HG03457 (cell line): ENCODE measurements at regions not wholly inside any gene's neighbourhood (a gene's known extent, or its start where the extent isn't known, plus 50 kb on each side); places are given as distances from the start of the nearest gene placed in this dataset.

Source experiments
- ATAC-seq: cut with Tn5 transposase; IDR thresholded peaks from one replicate; pipeline ENCODE4 v1.9.1; 2021; ENCODE audit warnings: moderate number of reproducible peaks; ENCODE audit not compliant: unreplicated experiment

DNA sequence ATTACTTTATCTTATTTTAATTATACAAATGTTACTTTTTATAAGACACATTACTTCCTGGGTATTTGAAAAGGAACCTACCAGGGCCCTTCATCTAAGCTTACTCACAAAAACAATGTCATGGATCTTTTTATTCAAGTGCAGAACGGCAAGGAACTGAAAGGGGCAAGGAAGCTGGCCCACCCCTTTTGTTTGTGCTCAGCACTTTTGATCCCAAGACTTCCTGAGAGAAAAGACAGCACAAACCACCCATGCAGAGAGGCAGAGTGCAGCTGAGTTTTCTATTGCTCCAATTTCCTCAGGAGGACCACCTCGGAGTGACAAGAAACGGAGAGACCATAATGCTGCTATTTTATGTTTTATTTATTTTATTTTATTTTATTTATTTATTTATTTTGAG lies 232.0 kb upstream of the NRP1 start:
- no peak for ATAC-seq

DNA sequence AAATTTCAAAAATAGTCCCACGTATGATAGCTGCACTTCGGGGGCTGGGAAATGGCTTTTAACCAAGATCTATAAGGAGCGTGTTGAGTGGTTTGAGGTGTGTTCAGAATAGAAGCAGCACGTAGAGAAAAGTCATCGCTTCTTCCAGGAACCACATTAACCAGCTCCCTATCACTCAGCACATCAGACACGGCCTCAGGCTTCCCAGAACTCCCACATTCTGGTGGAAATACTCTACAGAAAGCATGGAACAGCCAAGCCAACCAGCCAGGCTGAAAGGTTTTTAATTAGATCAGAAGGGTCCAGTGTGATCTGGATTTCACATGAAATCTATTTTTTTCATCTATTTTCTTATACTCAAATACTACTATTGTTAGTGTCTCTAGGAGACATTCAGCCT lies 231.5 kb upstream of the NRP1 start:
- no peak for ATAC-seq

DNA sequence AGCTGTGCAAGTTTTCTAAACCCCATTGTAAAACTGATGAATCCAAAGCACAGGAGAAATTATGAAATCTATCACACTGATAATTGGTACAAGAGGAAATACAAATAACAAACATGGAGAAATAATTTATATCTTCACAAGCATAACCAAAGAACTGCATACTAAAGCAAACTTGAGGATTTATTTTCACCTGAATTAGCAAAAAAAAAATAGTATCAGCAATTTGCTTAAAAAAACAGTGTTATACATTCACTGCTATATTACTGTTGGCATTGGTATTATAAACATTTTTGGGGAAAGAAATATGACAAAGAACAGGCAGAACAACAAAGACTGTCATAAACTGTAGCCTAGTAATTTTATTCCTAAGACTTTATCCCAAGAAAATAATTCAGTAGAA lies 230.8 kb upstream of the NRP1 start:
- no peak for ATAC-seq

DNA sequence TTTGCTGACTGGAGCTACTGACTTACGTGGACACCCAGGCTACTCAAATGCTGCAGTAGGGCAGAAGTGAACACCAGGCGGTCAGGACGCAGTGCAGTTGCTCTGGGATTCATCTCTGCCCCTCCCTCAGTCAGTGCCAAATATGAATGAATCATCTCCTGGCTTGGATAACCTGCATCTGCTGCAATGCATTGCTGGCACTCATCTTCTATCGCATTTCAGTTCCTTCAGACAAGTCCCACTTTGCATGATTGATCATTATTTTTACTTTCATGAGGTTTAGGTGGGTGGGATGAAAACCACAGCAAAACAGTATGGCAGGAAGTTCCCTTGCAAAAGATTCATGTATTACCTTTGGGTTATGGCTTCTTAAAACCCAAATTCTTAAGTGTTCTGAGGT lies 224.6 kb upstream of the NRP1 start:
- ATAC-seq: no peak

DNA sequence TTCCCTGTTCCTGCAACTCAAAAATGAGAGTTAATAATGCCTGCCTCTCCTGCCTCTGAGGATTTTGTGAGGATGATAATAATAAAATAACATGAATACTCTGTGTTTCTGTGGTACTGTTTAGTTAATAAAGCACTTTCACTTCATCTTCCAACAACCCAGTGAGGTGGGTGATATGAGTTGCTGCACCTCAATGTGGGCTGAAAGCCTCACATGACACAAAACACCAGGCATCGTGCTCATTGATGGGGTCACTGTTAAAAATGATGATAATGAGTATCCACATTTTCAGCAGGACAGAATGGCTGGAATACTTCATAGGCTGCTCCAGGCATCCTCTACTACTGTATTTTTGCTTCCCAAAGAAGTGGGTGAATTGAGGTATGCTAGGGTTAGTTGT lies 222.8 kb upstream of the NRP1 start:
- ATAC-seq: no peak

DNA sequence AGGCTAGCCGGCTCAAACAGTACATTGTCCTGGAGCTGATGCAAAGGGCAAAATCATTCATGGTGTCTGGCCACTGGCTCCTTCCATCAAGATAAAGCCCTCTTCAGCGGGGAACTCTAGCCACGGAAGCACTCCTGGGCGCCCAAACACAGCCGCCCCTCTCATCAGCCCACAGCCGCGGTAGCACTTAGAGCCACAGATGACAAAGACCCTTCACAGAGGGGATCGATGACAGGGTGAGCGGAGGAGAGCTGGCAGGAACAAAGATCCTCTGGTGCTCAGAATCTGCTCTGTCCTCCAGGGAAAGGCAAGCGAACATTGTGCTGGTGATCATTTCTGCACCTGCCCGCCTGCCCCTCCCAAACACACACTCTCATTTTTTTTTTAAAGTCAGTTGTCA lies 222.2 kb upstream of the NRP1 start:
- ATAC-seq: no peak

DNA sequence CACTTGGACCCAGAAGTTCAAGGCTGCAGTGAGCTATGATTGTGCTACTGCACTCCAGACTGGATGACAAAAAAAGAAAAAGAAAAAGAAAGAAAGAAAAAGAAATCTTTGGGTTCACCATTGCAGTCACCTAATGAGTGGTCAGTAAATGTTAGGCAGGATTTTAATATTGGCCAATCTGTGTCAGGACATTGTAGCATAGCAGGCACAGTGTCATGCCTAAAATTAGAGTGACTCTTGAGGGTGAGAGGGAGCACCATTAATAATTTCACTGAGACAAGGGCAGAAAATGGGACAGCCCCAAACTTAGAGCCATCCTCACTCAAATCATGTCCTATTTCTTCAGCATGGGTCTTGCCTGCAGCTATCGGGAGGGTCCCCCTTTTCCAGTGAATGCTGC lies 221.6 kb upstream of the NRP1 start:
- ATAC-seq: no peak

DNA sequence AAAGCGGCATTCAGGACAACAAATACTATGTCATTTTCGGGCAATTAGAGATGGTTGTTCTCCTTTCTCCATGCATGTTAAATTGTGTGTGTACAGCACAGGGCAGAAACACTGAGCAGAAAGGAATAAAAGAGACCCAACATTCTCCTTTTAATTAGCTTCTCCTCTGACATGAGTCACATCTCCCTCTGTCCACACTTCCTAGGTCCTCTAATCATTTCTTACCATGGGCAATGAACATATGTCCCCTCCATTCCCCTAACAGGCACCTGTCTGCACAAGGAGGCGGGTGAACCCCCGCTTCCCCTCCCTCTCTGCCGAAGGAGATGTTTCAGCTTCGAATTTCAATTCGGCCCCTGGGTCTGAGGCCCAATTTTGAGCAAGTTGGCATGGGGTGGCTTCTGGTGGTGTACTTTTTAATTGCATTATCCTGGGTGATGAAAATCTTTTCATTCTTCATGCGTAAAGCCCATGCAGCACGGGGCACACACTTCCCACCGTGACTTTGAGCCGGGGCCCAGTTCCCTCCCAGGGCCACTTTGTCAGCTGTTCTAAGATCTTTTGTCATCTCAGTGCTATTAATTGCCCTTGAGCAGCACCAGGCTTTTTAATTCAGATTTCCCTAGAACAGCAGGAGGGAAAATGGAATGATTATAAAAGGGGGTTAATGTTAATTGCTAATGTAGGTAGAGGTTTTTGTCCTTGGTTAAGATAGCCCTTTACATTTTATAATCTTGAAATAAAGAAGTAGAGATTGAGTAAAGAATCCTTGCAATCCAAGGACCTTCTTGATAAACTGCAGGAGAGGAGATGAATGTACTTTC lies 219.5 kb upstream of the NRP1 start:
- ATAC-seq: no peak

DNA sequence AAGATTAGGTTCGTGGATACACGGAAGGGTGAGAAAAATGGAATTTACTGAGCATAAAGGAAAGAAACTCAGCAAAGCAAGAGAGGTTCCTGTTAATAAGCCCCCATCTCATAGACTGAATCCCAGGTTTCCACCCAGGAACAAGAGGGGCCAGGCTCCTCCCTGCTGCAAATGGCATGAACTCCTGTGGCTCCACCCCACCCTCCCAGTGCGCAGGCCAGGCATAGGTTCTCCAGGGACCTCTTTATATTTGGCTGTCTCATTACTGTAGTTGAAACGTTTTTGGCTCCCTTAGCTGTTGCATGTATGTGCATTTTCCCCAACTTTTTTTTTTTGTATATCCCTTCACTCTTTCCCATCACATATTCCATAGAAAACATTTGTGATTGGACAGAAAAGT lies 217.8 kb upstream of the NRP1 start:
- no peak for ATAC-seq

DNA sequence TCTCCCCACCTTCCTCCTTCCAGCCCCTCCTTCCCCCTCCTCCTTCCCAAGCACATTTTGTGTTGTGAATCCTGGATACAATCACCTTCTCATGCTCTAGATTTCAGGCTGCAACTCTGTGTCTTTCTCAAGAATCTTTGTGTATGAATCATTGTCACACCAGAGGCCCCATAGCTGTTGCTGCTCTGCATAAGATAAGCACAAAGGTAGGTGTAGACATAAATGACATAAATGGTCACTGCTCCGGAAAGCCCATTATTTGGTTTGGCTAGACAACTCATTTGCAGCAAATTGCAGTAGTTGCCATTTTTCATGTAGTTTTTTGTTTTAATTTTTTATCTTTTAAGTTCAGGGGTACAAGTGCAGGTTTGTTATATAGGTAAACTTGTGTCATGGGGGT lies 216.3 kb upstream of the NRP1 start:
- ATAC-seq: no peak

DNA sequence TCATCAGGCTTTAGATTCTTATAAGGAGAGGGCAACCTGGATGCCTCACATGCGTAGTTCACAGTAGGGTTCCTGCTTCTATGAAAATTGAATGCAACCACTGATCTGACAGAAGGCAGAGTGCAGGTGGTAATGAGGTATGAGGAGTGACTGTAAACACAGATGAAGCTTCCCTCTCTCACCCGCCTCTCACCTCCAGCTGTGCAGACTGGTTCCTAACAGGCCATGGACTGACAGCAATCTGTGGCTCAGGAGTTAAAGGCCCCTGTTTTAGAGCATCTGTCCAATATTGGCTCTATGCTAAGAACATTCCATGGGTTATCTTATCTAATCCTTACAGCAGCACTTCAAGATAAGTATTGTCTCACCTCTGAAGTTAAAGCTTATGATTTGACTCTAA lies 213.5 kb upstream of the NRP1 start:
- no peak for ATAC-seq

DNA sequence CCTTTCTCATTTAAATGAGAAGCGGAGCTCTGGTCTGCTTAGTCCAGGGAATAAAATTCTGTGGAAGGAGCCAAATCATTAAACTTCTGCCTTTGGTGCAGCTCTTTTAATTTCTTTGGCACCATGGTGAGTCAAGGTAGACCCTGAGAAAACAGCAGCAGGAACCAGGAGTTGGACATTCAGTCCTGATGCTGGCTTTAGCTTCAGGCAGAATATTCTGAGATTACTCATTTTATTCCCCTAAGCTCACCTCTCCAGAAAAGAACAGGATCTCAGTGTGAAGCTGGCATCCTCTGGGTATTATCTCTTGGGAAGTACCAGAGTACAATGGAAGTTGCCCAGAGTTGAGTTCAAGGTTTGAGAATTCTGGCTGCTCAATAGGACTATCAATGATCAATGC lies 211.6 kb upstream of the NRP1 start:
- no peak for ATAC-seq

DNA sequence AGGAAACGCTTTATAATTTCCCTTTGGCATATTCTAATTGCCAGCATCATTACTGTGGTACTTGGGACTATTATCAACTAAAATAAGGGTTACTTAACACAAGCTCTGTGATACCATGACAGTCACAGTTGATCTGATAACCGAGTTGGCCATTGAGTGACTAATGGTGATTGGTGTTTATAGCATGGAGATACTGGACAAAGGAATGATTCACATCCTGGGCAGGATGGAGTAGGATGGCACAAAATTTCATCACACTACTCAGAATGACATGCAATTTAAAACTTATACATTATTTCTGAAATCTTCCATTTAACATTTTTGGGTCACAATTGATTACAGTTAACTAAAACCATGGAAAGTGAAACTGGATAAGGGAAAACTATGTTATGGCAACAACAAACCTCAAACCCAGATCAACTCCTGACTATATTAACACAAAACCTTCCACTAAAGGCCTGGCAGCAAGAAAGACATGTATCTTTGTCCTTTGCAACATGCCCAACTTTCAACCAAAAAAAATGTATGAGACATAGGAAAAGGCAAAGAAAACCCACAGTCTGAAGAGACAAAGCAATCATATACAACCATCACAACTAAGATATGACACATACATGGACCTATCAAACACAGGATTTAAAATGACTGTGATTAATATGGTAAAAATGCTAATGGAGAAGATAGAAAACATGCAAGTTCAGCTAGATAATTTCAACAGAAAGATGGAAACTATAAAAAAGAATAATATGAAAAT lies 208.5 kb upstream of the NRP1 start:
- ATAC-seq: no peak

DNA sequence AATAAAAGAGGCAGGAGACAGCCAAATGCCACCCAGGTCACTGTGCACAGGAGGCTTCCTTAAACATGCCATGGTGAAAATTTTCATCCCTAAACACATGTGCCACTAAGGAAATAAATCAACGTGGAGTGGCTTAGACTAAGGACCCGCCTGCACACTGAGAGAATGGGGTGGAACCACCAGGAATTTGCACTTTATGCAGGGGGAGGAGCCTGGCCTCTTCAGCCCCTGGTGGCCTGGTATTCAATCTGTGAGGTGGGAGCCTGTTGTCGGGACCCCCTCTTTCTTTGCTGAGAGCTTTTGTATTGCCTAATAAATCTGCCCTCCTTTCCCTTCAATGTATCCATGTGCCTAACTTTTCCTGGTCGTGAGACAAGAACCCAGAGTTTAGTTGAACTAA lies 204.6 kb upstream of the NRP1 start:
- no peak for ATAC-seq

DNA sequence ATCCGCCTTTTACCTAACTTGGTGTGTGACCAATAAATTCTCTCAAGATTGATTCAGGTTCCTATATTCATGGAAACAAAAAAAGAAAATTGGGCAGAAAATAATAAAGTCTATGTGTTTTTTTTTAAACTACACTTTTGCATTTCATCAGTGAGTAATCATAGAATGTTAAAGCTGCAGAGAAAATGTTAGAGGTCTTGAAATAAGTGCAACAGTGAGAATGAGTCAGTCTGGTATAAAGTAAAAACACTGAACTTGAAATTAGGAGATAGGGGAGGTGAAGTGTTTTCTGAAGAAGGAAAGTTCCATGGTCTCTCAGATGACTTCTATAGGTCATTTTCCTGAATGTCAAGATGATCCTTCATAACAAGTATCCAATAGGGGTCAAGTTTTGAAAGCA lies 202.6 kb upstream of the NRP1 start:
- no peak for ATAC-seq

DNA sequence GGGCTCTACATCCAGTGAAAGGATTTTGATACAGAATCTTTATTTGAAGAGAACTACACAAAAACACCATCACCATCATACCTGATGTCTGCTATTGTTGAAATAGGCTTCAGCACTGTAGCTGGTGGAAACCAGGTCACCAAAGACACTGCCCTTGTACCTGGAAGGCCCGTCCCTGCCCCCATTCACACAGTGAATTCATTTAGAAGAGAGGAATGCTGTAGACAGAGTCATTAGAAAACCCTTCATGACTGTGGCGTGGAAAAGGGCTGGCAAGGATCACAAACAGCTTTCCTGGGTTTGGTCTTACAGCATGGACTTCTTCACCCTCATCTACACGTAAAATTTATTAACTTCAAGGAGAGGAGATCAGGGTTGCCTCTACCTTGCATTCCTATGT lies 202.0 kb upstream of the NRP1 start:
- ATAC-seq: no peak

DNA sequence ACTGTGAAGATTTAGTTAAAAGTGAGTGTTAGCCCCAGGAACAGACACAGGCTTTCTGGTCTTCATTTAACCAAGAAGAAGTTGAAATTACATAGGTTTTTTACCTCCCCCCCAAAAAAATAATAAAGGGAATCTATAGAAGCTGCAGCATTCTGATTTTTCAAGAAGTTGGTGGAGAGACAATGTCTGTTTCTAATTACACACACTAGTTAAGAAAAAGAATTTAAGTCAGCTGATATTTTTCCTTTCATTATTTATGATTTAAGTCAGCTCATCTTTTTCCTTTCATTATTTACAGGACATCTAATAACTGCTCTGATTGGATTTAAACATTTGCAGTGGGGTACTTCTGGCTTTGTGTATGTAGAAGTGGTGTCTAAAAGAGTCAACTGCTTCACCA lies 201.4 kb upstream of the NRP1 start:
- ATAC-seq: no peak

DNA sequence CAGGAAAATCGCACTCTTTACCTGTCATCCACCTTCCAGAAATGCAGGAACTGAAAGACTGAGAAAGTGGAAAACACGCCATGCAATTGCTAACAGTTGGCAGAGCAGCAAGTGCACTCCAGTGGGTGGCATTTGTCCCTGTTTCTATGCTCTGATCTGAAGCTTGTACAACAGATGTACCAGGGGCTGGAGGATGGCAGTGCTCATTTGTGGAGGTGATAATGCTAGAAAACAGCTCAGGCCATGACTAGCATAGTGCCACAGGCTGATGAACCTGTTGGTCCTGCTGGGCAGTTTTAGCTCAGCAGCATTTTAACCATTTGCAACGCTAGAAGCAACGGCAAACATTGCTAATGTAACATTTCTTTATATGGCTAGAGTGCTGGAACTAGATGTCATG lies 199.9 kb upstream of the NRP1 start:
- ATAC-seq: no peak

DNA sequence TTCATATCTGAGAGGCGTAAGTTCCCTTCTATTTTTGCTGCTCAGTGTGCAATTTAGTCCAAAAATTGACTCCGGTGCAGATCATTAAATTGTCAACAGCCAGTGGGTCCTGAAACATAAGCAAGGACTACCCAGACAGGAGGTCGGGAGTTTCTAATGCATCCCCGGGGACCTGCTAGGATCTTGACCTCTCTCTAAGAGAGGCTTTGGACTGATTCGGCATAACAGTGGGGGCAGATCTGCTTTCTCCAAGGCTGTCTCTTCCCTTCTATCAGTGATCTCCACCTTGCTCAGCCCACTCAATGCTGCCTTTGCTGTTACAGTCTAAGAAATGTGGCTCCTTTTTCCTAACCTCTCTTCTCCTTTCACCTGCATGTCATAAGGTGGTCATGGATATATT lies 199.1 kb upstream of the NRP1 start:
- ATAC-seq: no peak

DNA sequence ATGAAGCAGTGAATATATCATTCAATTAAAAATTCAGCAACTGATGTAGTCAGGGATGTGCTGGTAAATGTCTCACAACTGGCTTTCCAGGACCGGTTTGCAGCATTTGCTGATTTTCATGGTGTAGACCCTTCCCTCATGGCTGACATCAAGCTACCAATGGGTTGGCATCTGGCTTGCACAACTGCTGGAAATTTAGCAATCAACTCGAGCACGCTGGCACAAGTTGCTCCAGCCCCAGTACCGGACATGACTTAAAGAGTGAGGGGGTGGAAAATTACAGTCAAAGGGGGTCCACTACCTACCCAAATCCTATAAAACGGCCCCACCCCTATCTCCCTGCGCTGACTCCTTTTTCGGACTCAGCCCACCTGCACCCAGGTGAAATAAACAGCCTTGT lies 198.4 kb upstream of the NRP1 start:
- ATAC-seq: no peak

DNA sequence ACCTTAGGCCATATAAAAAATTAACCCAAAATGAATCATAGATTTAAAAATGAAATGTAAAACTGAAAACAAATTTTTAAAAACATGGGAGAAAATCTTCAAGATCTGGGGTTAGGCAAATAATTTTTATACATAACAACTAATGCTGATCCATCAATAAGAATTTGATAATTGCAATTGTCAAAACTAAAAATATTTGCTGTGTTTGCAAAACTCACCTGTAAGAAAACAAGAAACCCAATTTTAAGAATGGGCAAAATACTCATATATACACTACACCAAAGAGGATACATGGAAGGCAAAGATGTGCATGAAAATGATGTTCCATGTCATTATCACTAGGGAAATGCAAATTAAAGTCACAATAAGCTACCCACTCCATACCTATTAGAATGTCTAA lies 194.8 kb upstream of the NRP1 start:
- no peak for ATAC-seq

DNA sequence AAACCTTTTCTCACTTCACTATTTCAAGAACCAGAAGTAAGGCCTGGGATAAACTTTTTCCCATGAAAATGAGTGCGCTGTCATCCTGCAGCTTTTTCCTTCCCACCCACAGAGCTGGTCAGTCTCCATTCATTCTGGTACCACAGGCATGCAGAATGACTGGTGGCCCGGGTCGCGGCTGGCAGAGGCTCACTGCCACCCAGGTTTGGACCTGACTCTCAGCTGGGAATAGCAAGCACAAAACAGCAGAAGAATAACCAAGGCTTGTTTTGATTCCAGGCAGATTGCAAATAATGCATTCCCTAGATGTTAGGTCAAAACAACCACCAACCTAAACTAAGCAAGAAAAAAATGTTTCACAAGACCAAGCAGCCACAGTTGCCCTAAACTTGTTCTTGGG lies 190.5 kb upstream of the NRP1 start:
- ATAC-seq: no peak

DNA sequence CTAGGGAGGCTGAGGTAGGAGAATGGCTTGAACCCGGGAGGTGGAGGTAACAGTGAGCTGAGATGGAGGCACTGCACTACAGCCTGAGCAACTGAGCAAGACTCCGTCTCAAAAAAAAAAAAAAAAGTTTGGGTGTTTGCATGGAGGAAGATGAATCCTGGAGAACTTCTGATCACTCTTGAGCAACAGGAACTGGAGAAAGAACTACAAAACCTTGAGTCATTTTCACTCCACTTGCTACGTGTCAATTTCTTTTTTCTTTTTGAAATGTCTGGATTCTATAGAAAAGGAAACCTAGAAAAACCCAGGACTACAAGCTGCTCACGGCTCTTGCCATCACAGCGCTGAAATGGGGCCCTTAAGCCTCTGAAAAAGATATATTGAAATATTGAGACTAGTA lies 189.6 kb upstream of the NRP1 start:
- ATAC-seq: no peak
